ENCODE measurements at regions not wholly inside any gene's neighbourhood (a gene's known extent, or its start where the extent isn't known, plus 50 kb on each side); places are given as distances from the start of the nearest gene placed in this dataset.

GRCh38 chr12:17076028-17076744, 470.2 kb upstream of the LMO3 start:
- Histone ChIP-seq H3K79me2 (ENCODE audit: control insufficient read depth, insufficient read depth, low read length) (no peaks in the 10 kb centered on the region), H2AFZ (ENCODE audit: low read depth, low read length) (no peak overlapping the region), H3K4me3 (no peak overlapping the region), H3K9me1 (ENCODE audit: control insufficient read depth, insufficient read depth, low read length) (no peaks in the 10 kb centered on the region), H3K36me3 (ENCODE audit: control insufficient read depth, insufficient read depth, low read length) (no peaks in the 10 kb centered on the region), H3K9me3 (replicated peaks; ENCODE audit: control insufficient read depth, insufficient read depth, low read depth, low read length) (no peaks in the 10 kb centered on the region), H4K20me1 (replicated peaks; ENCODE audit: control insufficient read depth, insufficient read depth, low read length) (no peaks in the 10 kb centered on the region), H3K9ac (ENCODE audit: insufficient read depth in 1 of 2, low read depth in 2 of 2, low read length in 2 of 2) (no peak overlapping the region), H3K4me2 (ENCODE audit: insufficient read depth, low read length) (no peak overlapping the region), H3K27me3 (ENCODE audit: control insufficient read depth in 2 of 2, insufficient read depth in 2 of 2, low read length in 2 of 2) (no peaks in the 10 kb centered on the region), H3K4me1 (replicated peaks in 1 of 2; ENCODE audit: control insufficient read depth in 2 of 2, insufficient read depth in 2 of 2, low read length in 2 of 2) (no peaks in the 10 kb centered on the region), H3K27ac (ENCODE audit: extremely low read depth, low read depth, low read length) (no peak overlapping the region)
- WGBS (ENCODE audit: insufficient coverage, low coverage, missing lambda C conversion rate): 0% methylated on average over 2 of the region's 2 CpGs
- no peak for DNase-seq (ENCODE audit: extremely low read depth in 1 of 4, low spot score in 3 of 4)
- no peak for ATAC-seq
- BruUV-seq (replicated peaks): no TSS peak
- ChIA-PET POLR2A (no interaction called here), CTCF (ENCODE audit: low intra/inter-chr PET ratio) (no interaction called here)
- in situ Hi-C loops (cut with MboI) (no loop called here), intact Hi-C loops (cut with micrococcal nuclease) (no loop called here)
- no peak for TF ChIP-seq PURB (CRISPR knock-in tag; IDR thresholded peaks at IDR 0.05; ENCODE audit: low read depth)
- no peak for FAIRE-seq

DNA sequence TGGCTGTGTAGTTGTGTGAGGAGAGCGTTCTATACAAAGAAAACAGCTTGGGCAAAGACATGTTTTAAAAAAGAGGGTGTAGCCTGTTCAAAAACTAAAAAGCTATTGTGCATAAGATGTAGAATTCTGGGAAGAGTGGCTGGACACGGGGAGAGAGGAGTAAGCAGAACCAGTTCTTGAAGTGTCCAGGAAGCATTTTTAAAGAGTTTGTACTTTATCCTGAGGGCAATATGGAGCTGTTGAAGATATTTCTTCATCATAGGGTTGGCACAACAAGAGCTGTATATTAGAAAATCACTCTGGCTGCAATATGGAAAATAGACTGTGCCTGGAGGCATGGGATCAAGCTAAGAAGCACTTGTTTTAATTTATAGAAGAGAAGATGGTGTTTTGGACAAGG, 458.9 kb upstream of the LMO3 start:
- no peak overlapping the region for H3K27ac ChIP-seq (ENCODE audit: extremely low read depth, low read depth, low read length)

More for the DNA sequence above, 458.9 kb upstream of the LMO3 start:
- Histone ChIP-seq H3K36me3 (ENCODE audit: control insufficient read depth, insufficient read depth, low read length) (no peaks in the 10 kb centered on the region), H3K4me2 (ENCODE audit: insufficient read depth, low read length) (no peak overlapping the region), H3K79me2 (ENCODE audit: control insufficient read depth, insufficient read depth, low read length) (no peaks in the 10 kb centered on the region), H3K9ac (ENCODE audit: insufficient read depth in 1 of 2, low read depth in 2 of 2, low read length in 2 of 2) (no peak overlapping the region), H3K4me1 (replicated peaks in 1 of 2; ENCODE audit: control insufficient read depth in 2 of 2, insufficient read depth in 2 of 2, low read length in 2 of 2) (no peaks in the 10 kb centered on the region), H3K9me1 (ENCODE audit: control insufficient read depth, insufficient read depth, low read length) (no peaks in the 10 kb centered on the region), H3K9me3 (replicated peaks; ENCODE audit: control insufficient read depth, insufficient read depth, low read depth, low read length) (no peaks in the 10 kb centered on the region), H3K27me3 (ENCODE audit: control insufficient read depth in 2 of 2, insufficient read depth in 2 of 2, low read length in 2 of 2) (no peaks in the 10 kb centered on the region), H4K20me1 (replicated peaks; ENCODE audit: control insufficient read depth, insufficient read depth, low read length) (no peaks in the 10 kb centered on the region), H2AFZ (ENCODE audit: low read depth, low read length) (no peak overlapping the region), H3K4me3 (no peak overlapping the region)
- WGBS (ENCODE audit: insufficient coverage, low coverage, missing lambda C conversion rate): 0% methylated on average over 2 of the region's 2 CpGs
- CTCF ChIA-PET (ENCODE audit: low intra/inter-chr PET ratio): no interaction called here
- no TSS peak for BruUV-seq (replicated peaks)
- no peak for DNase-seq (ENCODE audit: extremely low read depth in 1 of 4, low spot score in 3 of 4)
- in situ Hi-C loops (cut with MboI) (no loop called here), intact Hi-C loops (cut with micrococcal nuclease) (no loop called here)
- TF ChIP-seq ZNF76 (CRISPR knock-in tag; IDR thresholded peaks at IDR 0.05; ENCODE audit: borderline replicate concordance) (no peak), PREB (CRISPR knock-in tag; IDR thresholded peaks at IDR 0.05) (no peak), SAFB2 (IDR thresholded peaks at IDR 0.05; ENCODE audit: borderline replicate concordance, low read depth, low read length, severe bottlenecking) (no peak), TFAP4 (CRISPR knock-in tag; IDR thresholded peaks at IDR 0.05; ENCODE audit: borderline replicate concordance) (no peak)
- no peak for ATAC-seq
- POLR2A ChIA-PET: no interaction called here
- FAIRE-seq: no peak

Data from K562 (cell line).